HG03060 (cell line): ENCODE measurements at regions not wholly inside any gene's neighbourhood (a gene's known extent, or its start where the extent isn't known, plus 50 kb on each side); places are given as distances from the start of the nearest gene placed in this dataset.
A peak's percentile ranks its signal among the peaks of the same experiment; 100 is the strongest.

Experiments
- ATAC-seq: cut with Tn5 transposase; IDR thresholded peaks from one replicate; pipeline ENCODE4 v1.9.1; 2021; ENCODE audit warnings: low read depth, moderate number of reproducible peaks; ENCODE audit not compliant: unreplicated experiment

DNA sequence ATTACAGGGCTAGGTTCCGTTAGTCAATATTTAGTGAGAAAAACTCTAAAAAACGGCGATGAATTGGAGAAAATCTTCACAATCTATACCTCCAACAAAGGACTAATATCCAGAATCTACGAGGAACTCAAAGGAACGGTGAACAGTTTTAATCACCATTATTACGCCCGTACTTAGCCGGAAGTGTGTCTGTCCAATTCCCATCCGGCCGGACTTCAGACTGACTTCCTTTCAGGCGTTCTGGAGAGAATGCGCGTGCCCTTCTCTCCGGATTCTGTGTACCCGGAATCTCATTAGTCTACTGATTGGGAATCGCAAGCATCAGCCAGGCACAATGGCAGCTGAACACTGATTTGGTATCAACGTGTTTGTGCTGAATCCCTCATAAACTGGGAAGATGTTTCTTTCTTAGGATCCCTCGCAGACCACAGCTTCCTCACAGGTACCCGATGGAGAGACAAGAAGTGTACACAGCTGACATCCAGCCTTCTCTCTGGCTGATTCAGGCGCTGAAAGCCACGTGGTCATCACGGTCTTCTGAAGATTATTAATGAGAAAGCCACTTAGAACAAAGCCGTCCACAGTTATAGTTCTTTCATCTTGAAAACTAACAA, 239.9 kb downstream of the ZNF516 start:
- ATAC-seq: peak; percentile 67

DNA sequence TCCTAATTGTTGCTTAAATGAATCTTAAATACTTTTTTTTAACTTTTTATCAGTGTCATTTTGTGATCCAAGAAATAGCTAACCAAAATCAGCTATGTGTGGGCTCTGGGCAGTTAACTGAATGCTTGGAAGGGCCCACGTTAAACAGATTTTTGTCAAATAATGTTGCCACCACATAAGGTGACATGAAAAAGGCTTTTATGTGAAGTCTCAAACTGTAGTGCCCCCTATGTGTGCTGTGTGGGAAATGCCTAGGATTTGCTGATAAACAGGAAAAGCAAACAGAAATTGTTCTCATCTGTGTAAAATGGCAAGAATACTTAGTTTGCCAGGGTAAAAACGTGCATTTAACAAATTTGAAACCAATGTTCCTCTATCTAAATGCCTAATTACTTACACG, 242.2 kb downstream of the ZNF516 start:
- ATAC-seq: no peak

DNA sequence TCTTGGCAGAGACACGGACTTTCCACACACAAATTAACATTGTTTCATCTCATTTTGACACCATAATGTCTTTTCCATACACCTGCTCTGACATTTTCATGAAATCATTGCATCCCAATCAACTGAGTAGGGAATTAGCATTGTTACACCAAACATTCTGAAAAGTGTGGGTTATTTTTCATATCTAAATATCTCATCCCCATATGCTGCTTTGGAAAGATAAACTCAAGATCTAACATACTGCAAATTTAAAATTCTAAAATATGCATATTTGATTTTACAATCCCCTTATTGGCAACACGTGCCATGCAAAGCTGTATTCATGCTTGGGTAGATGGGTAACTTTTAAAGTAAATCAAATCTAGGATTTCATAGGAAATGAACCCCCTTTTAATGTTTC, 242.9 kb downstream of the ZNF516 start:
- no peak for ATAC-seq

DNA sequence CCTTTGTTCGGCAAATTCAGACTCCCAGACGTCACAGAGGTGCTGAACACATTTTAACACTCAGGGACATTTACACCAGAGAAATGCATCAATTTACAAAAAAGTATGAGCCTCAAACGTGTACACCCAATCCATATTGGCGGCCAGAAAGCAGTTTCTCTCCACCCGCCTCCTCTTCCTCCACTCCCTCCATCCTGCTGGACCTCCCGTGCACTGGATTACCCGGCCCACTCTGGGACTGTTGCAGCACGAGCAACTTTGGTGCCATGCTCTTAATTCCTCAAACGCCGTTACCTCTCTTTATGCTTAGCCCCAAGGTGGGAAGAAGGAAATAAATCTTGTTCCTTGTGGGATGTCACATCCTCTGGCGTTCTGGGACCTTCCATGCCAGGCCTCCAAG, 243.4 kb downstream of the ZNF516 start:
- ATAC-seq: no peak

DNA sequence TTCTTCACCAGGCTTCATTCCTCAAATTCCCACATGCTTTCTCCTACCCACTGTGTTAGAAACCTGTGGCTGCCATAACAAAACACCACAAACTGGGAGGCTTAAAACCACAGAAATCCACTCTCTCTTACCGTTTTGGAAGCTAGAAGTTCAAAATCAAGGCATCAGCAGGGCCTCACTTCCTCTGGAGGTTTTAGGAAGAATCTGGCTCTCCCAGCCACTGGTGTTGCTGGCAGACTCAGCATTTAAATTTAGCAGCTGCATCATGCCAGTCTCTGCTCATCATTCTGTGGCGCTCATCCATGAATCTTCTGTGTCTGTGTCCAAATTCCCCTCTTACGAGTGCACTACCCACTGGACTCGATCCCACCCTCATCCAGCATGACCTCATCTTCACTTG, 248.5 kb downstream of the ZNF516 start:
- ATAC-seq: no peak

DNA sequence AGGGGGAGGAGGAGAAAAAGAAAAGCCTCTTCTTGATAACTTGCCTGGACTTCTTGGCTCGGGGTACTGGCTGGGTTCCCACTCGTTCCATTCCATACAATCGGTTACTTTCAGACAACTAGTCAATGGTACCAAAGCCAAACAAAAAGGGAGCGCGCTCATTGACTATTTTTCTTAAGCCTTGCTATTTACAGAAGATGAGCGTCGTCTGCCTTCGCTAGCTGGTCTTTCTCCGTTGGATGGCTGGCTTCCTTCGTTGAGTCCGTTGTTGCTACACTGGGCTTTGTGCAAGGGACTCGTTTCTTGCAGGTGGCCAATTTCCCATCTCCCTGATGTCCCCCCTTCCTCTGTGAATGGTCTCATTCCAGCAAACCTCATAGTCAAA, 260.4 kb downstream of the ZNF516 start:
- ATAC-seq: no peak

DNA sequence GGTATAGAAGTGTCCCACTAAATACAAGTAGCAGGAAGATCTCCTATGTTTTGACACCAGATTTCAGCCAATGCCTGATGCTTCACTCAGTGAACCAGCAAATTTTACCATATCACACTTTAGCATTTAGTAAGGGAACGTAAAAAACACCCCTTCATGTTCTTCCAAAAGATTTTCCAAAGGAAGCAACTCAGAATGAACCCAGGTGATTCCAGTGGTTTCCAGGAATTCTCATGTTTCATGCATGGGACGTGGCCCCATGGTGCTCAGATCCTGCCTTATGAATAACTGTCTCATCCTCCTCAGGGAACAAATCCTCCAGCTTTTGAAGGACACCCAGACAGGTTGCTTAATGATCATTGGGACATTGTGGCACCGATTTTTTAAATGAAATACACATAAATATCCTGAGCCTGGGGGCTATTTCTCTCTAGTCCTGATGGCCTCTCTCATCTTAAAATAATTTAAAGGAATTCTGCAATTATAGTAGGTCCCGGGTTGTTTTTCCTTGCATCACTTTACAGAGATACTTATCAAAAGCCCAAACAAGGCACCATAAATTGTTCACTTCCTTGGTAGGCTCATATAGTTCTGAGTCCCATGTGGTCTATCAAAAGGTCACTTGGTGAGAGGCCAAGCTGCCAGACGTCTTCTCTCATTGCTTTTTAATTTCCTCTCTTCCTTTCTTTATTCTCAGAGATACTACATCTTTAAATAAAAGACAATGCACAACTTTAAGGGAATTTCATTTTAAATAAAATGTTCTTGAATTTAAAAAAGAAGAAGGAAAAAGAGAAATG, 261.0 kb downstream of the ZNF516 start:
- ATAC-seq: no peak

DNA sequence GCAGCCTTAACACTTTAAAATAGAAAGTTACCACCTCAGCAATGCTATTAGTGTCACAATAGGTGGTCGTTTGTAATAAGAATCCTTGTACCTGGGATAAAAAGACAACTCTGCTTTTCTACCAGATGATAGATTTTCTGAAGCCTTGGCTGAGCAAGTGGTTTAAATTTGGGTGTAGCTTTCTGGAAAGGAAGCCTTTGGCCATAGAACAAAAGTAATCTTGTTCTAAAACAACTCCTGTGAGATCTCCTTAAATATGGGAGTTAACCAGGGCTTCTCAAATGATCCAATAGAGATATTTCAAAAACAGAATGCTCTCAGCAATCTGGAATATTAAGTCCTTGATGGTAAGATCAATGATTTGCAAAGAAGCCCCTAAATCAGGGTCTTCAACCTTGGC, 261.6 kb downstream of the ZNF516 start:
- ATAC-seq: no peak

DNA sequence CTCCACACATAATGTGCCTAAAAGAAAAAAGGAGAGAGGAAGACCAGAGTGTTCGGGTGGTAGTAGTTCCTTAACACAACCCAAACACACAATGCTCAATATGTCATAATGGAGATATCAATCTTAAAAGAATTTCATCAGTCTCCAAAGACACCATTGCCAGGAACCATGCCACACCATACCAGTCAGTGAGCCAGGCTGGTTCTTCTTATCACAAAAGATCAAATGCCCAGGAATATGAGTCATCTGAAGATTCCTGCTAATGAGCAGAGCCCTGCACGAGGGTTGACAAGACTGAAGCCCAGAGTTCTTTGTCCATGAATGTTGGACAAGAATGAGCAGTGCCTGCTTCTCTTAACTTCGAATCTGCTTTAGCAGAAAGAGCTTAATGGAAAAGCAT, 262.3 kb downstream of the ZNF516 start:
- no peak for ATAC-seq

DNA sequence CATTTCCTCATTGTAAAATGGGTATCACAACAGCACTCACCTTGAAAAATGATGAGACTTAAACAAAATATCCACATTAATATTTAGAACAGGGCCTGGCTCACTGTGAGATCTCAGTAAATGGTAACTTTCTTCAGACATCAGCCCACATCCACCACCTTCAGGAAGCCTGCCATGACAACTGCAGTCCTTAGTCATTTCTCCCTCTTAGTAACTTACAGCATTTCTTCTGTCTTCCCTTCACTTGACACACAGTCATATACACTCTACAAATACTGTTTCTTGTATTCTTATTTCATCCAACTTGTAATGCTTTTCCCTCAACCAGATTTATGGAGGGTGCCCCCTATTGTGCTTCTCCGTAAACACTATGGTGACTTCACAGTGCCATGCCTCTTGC, 263.0 kb downstream of the ZNF516 start:
- no peak for ATAC-seq

DNA sequence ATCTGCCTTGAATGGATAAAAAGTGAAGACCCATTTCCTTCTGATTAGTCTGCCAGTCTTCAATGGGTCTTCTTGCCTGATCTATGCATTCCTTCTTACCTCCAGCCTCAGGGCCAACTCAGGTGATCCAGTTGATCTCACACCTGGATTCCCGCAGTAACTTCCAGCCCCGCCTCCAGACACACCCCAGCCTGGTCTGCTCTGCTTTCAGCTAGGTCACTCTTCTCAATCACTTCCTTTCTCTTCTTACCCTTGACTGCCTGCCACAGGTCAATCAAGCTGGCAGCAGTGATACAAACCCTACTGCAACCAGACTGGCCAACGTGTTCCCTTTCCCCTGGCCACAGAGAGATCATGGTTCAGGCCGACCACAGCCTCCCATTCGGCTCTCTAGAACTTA, 263.6 kb downstream of the ZNF516 start:
- ATAC-seq: no peak

DNA sequence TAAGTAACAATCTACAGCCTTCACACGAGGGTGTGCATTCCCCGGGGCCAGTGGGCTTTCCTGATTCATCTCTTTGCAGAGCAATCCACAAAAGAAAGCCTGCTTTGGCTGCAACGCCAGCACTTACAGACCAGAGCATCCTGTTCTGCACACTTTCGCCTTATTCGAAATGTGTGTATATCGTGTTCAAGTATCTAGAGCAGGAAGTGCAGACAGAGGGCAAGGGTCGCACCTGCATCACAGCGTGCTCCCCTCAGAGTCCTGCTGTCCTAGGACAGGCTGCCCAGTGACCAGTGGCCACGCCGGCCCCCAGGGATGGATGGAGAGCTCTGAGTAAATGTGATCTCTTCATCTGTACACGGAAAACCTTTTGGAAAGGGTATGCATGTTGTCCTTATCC, 264.3 kb downstream of the ZNF516 start:
- no peak for ATAC-seq

DNA sequence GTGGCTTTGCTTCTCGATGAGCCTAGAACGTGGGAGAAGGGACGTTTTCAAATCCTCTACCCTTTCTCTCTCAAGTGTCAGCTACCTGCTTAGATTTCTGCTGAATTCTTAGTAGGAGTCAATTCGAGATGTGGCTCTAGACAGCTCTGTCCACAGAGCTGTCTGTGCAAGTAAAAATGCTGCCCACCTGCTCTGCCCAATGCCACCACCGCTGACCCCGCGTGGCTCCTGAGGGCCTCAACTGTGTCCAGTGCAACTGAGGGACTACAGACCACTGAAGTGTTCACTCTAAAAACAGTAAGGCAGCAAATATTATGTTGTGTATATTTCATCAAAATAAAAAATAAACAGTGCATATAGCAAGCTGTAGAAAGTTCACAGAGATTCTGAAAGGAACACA, 266.3 kb downstream of the ZNF516 start:
- no peak for ATAC-seq

DNA sequence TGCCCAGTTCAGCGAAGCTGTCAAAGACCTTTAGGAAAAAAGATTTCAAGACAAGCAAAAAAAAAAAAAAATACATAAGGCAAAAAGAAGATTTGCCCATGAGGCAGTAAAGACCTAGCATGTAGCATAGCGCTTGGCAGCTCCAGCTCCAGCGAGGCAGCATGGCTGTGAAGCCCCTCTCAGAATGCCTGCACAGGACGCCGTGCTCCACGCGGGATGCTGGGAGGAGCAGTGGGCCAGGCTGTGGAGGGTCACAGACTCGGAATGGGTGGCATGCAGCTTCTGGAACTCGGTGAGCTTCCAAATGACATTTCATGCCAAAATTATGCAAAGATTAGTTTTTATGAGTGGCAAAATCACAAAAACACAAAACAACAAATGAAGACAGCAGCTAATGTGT, 267.3 kb downstream of the ZNF516 start:
- no peak for ATAC-seq

DNA sequence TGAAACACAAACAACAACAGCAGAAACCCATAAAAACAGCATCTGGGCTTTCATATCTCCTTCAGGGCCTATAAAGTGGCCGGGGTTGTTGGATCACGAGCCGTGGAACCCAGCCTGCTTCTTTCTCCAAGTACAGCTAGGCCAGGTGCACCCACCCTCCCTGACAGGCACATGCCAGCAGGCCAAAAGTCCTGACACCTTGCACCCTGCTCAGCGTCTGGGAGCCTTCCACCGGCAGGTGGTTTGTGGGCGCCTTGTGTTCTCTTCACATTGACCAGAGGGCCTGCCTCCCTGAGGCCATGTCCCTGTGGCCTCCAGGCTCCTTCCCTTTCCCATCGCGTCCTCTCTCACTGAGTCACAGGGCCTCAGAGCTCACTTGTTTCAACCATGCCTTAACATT, 271.6 kb downstream of the ZNF516 start:
- ATAC-seq: no peak

DNA sequence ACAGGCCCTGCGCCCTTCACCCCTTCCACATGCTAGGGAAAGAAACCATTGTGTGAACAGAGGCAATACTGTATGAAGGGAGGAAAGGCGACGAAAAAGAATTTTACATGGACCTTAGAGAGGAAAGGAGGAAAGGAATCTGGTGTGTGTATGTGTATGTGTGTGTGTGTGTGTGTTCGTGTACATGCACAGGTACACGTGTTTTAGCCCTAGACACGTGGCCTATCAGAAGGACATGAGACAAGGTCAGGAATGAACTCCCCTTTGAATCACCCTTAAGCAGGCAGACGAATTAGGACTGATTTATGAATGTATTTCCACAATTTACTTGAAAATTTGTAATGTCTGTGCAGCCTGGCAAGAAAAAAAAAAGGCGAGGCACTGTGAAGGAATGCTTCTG, 276.0 kb downstream of the ZNF516 start:
- no peak for ATAC-seq

DNA sequence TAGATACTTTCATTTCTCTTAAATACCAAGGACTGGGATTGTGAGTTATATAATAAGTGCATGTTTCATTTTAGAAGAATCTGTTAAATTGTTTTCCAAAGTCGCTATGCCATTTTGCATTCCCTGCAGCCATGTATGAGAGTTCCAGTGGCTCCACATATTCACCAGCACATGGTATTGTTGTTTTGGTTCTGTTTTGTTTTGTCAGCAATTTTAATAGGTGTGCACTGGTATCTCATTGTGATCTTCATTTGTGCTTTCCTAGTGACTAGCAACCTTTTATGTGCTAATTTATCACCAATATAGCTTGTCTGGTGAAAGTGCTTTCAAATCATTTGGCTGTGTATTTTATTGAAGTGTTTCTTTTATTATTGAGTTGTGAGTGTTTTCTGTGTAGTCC, 278.9 kb downstream of the ZNF516 start:
- no peak for ATAC-seq

DNA sequence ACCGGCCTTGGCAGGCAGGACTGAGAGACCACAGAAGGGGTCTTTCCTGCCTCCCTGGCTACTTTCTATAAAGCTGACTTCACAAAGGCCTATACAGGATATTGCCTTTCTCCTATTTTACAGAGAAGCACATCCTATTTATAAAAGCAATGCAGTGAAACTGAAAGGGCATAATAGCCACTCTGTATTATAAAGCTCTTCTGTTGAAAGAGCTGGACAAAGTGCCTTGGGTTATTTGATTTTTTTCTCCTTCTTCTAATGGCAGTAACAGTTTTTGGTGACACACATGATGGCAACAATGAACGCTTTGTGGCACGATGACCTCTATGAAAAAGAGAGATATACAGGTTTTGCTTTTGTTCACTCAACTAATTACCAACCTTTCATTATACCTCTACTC, 281.1 kb downstream of the ZNF516 start:
- no peak for ATAC-seq

DNA sequence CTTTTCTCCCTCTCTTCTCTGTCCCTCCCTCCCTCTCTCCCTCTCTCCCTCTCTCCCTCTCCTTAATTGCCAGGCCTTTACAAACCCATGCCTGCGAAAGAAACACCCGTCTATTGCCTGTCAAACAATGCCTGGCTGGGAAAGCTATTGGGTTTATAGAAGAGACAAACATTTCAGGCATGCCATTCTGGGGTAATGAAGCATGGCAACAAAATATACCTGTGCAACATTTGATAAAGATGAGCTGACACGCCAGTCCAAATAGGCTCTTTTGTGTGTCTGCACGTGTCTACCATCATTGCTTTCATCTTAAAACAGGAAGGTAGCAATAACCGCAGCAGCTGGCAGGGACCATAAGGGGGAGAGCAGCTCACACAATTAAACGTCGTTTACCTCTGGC, 282.1 kb downstream of the ZNF516 start:
- ATAC-seq: no peak

DNA sequence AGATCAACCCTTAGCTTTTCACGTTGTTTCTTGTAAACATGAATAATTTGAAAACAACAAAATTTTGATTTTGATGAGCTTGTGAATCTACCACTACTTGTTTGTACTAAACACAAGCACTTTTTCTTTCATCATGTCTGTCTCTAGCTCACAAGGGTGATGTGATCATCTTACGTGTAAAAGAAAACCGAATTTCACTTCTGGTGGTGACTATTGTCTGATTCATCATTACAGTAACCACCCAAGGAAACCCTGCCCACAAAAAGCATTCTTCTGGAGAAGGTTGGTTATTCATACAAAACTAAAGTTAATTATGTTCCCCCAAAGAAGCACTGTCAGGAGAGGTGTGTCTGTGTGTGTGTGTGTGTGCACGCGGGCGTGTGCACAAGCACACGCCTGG, 285.4 kb downstream of the ZNF516 start:
- ATAC-seq: no peak

DNA sequence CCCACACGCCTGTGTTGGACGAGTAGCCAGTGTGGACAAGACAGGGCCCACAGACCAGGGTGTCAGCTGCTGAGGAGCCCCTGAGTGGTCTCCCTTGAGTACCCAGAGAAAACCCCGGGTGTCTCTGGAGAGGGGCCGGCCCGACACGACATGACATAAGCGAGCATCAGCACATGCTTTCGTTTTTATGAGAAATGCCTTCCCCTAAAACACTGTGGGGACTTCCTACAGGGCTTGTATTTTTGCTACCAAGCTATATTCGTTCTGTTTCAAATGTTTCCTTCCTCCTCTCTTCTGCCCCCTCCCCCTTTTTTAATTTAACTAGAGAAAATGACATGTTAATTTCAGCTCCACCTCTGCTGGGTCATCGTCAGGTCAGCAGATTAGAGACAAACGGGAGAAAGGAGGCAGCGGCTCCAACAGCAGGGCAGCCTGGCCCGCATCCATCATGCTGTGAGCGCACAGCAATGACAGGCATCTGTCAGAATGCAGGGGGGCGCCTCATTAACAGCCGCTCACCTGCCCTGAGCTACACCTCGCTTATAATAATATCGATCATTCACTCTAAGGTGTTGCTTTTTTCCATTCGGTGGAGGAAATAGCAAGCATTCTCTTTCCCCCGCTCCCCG, 286.2 kb downstream of the ZNF516 start:
- no peak for ATAC-seq

DNA sequence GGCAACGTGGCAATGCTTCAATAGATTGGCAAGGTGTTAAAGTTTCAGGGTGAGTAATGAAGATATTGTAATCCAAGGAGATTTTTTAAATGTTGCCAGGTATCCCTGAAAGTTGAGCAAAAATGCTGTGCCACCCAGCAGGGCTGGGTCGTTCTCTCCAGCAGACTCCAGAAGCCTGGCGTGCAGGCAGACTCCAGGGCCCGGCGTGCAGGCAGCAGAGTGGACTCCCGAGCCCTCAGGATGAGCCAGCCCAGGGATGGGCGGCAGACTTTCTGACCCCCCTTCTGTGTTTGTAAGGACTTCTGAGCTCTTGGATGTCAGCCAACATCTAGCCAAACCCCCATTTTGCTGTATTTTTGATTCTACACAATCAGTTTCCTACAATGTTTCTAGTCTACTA, 289.1 kb downstream of the ZNF516 start:
- no peak for ATAC-seq
